ENCODE measurements at regions not wholly inside any gene's neighbourhood (a gene's known extent, or its start where the extent isn't known, plus 50 kb on each side); places are given as distances from the start of the nearest gene placed in this dataset.
"Not testable (repeated sequence)": the region's sequence is repeated elsewhere in the genome, so short reads cannot be mapped to it uniquely, and the experiment has no call there.

- intact Hi-C loops (cut with micrococcal nuclease), result no loop called here
These were observed 214.8 kb downstream of the DHX15 start for GRCh38 chr4:24369507-24370029.

- intact Hi-C loops (cut with micrococcal nuclease), result no loop called here
These were observed 215.6 kb downstream of the DHX15 start for GRCh38 chr4:24368801-24369200.

GRCh38 chr4:24364852-24365251, 219.5 kb downstream of the DHX15 start:
- intact Hi-C loops (cut with micrococcal nuclease), result no loop called here

- intact Hi-C loops (cut with micrococcal nuclease), result no loop called here
These were observed 220.1 kb downstream of the DHX15 start for GRCh38 chr4:24364249-24364648.

GRCh38 chr4:24363751-24364150, 220.6 kb downstream of the DHX15 start:
- intact Hi-C loops (cut with micrococcal nuclease), result no loop called here

GRCh38 chr4:24352112-24352511, 232.2 kb downstream of the DHX15 start:
- intact Hi-C loops (cut with micrococcal nuclease), result no loop called here

- intact Hi-C loops (cut with micrococcal nuclease), result not testable (repeated sequence)
These were observed 235.0 kb downstream of the DHX15 start for GRCh38 chr4:24349168-24349996.

GRCh38 chr4:24339260-24339659, 245.1 kb downstream of the DHX15 start:
- intact Hi-C loops (cut with micrococcal nuclease), result no loop called here

- intact Hi-C loops (cut with micrococcal nuclease), result no loop called here
These were observed 246.7 kb downstream of the DHX15 start for GRCh38 chr4:24337451-24338190.

GRCh38 chr4:24335616-24336015, 248.7 kb downstream of the DHX15 start:
- intact Hi-C loops (cut with micrococcal nuclease), result no loop called here

GRCh38 chr4:24334906-24335305, 249.4 kb downstream of the DHX15 start:
- intact Hi-C loops (cut with micrococcal nuclease), result no loop called here

GRCh38 chr4:24330573-24330972, 253.8 kb downstream of the DHX15 start:
- intact Hi-C loops (cut with micrococcal nuclease), result no loop called here

GRCh38 chr4:24330172-24330571, 254.2 kb downstream of the DHX15 start:
- intact Hi-C loops (cut with micrococcal nuclease), result no loop called here

- intact Hi-C loops (cut with micrococcal nuclease), result no loop called here
These were observed 255.6 kb downstream of the DHX15 start for GRCh38 chr4:24328711-24329110.

- intact Hi-C loops (cut with micrococcal nuclease), result no loop called here
These were observed 256.0 kb downstream of the DHX15 start for GRCh38 chr4:24328310-24328709.

- intact Hi-C loops (cut with micrococcal nuclease), result no loop called here
These were observed 261.4 kb downstream of the DHX15 start for GRCh38 chr4:24322995-24323394.

GRCh38 chr4:24322511-24322910, 261.8 kb downstream of the DHX15 start:
- intact Hi-C loops (cut with micrococcal nuclease), result no loop called here

- intact Hi-C loops (cut with micrococcal nuclease), result no loop called here
These were observed 262.7 kb downstream of the DHX15 start for GRCh38 chr4:24321616-24322015.

GRCh38 chr4:24321131-24321530, 263.2 kb downstream of the DHX15 start:
- intact Hi-C loops (cut with micrococcal nuclease), result no loop called here

- intact Hi-C loops (cut with micrococcal nuclease), result no loop called here
These were observed 265.0 kb downstream of the DHX15 start for GRCh38 chr4:24319387-24319786.

GRCh38 chr4:24315056-24315455, 269.3 kb downstream of the DHX15 start:
- intact Hi-C loops (cut with micrococcal nuclease), result no loop called here

- intact Hi-C loops (cut with micrococcal nuclease), result no loop called here
These were observed 272.0 kb downstream of the DHX15 start for GRCh38 chr4:24312261-24312913.
